Erythroblast (primary cell): ENCODE measurements at regions not wholly inside any gene's neighbourhood (a gene's known extent, or its start where the extent isn't known, plus 50 kb on each side); places are given as distances from the start of the nearest gene placed in this dataset.

Experiments used
- GATA1 ChIP-seq: IDR thresholded peaks from 2 replicates; pipeline ENCODE4 v1.6.1; 2011; ENCODE audit warnings: low read depth, mild to moderate bottlenecking, control low read depth, low read length, moderate library complexity
- POLR2A ChIP-seq: IDR thresholded peaks from 2 replicates; pipeline ENCODE4 v1.6.1; 2011; ENCODE audit warnings: mild to moderate bottlenecking, low read length

DNA sequence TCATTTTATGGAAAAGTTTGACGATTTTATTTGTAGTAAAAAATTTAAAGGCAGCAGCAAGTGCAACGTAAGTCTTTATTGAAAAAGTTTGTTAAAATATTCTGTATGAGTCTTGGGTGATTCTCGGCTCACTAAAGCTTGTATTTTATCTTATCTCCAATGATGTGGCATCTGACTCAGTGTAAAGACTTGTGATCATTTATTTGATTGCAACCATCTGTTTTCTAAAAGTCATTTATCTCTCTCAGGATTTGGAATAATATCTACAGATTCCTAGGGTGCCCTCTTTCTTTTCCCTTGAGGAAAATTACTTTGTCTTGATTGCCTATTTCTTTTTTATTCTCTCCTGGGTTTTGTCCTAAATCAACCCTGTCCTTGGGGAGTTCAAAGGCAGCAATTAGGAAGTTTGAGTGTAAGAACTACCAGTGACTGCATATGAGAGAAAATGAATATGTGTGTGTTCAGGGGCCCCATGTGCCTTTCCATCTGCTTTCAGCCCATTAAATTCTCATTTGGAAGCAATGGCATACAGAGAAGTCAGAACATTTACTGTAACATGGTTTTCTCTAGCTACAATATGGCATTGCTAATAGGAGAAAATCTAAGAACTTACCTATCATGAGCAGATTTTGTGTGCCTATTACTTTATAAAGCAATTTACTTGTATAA, 575.0 kb upstream of the CHRM3 start:
- TF ChIP-seq POLR2A, result no peak
- TF ChIP-seq GATA1, result no peak
